ENCODE measurements at regions not wholly inside any gene's neighbourhood (a gene's known extent, or its start where the extent isn't known, plus 50 kb on each side); places are given as distances from the start of the nearest gene placed in this dataset.

DNA sequence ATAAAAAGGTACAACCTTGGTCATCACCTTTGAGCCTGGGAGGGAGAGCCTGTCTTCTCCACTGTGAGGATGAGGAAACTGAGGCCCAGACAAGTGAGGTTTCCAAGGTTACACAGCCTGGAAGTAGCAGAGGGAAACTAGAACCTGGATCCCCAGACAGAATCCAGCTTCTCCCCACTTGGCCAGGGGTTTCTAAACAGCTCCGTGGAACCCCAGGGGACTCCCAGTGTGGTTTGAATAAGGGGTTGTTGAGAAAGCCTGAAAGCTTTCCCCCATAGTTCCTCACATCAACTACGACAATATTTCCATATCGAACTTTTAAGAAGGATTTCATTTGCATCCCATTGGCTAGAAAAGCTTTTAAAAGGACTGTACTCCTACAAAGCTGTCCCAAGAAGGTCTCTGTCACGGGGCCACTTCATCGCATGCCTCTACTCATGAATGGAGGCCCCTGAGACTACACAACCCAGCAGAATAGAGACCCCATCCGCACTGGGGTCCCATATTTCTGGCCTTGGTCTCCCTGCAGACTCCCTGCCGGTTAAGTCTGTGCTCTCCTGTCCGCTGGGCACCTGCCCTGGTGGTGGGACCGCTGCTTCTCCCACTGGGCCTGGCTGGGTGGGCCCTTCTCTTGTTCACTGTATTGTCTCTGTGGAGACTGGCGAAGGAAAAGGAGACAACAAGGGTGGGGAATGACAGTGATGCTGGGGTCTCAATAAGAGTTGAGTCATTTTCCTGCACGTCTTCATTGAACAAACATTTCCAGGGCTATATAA, 178.5 kb downstream of the SMAD6 start:
- TF ChIP-seq, protein P1, sequence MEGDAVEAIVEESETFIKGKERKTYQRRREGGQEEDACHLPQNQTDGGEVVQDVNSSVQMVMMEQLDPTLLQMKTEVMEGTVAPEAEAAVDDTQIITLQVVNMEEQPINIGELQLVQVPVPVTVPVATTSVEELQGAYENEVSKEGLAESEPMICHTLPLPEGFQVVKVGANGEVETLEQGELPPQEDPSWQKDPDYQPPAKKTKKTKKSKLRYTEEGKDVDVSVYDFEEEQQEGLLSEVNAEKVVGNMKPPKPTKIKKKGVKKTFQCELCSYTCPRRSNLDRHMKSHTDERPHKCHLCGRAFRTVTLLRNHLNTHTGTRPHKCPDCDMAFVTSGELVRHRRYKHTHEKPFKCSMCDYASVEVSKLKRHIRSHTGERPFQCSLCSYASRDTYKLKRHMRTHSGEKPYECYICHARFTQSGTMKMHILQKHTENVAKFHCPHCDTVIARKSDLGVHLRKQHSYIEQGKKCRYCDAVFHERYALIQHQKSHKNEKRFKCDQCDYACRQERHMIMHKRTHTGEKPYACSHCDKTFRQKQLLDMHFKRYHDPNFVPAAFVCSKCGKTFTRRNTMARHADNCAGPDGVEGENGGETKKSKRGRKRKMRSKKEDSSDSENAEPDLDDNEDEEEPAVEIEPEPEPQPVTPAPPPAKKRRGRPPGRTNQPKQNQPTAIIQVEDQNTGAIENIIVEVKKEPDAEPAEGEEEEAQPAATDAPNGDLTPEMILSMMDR (IDR thresholded peaks at IDR 0.05) = no peak
- Histone ChIP-seq H3K36me3 (ENCODE audit: control insufficient read depth, insufficient read depth, low read length) (no peaks in the 10 kb centered on the region), H3K4me2 (ENCODE audit: low read length) (no peak overlapping the region), H3K9ac (no peak overlapping the region), H3K27ac (no peak overlapping the region), H3K27me3 (ENCODE audit: control insufficient read depth, insufficient read depth, low read length) (no peaks in the 10 kb centered on the region), H3K79me2 (no peaks in the 10 kb centered on the region), H2AFZ (no peak overlapping the region), H3K4me1 (peaks cover 28% of the 10 kb centered on the region), H3K4me3 (ENCODE audit: low read depth, low read length) (no peak overlapping the region), H3K9me3 (ENCODE audit: control insufficient read depth, low read length) (no peaks in the 10 kb centered on the region)

DNA sequence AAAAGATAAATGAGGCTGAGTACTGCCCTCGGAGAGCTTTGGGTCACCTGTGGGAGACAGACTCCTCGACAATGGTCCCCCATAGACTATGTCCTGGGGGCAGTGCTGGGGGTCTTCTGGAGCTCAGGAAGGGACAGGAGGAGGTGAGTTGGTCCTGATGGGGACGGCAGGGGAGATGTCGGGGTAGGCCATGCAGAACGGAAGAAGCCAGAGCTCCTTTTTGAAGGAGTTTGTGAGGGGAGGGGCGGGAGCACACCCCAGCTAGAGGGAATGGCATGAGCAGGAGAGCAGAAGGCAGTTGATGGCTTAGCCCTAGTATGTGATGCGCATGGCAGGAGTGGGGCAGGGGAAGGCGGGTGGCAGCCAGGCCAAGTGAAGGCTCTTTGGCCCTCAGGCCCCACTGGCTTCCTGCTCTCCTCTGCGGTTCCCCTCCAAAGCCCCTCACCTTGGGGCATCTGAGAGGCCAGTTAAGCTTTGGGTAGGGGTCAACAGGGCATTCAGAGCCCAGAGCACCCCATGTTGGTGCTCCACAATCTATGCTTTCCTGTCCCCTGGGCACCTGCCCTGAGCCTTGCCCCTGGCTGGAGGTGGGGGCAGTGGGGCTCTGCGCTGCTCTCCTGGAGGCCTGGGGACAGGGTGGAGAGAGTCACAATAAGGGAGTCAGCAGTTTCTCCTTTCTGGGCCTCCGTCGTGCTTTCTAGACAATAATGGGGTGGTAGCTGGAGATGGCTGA, 179.3 kb downstream of the SMAD6 start:
- H3K27me3 ChIP-seq (ENCODE audit: control insufficient read depth, insufficient read depth, low read length) = no peaks in the 10 kb centered on the region
- no peak overlapping the region for H3K4me2 ChIP-seq (ENCODE audit: low read length)
- H3K9ac ChIP-seq = no peak overlapping the region
- no peaks in the 10 kb centered on the region for H3K79me2 ChIP-seq
- no peaks in the 10 kb centered on the region for H3K9me3 ChIP-seq (ENCODE audit: control insufficient read depth, low read length)
- no peak overlapping the region for H2AFZ ChIP-seq
- TF ChIP-seq, protein P1 (IDR thresholded peaks at IDR 0.05) = no peak
- no peak overlapping the region for H3K27ac ChIP-seq
- no peak overlapping the region for H3K4me3 ChIP-seq (ENCODE audit: low read depth, low read length)
- no peaks in the 10 kb centered on the region for H3K36me3 ChIP-seq (ENCODE audit: control insufficient read depth, insufficient read depth, low read length)
- peaks cover 28% of the 10 kb centered on the region for H3K4me1 ChIP-seq

DNA sequence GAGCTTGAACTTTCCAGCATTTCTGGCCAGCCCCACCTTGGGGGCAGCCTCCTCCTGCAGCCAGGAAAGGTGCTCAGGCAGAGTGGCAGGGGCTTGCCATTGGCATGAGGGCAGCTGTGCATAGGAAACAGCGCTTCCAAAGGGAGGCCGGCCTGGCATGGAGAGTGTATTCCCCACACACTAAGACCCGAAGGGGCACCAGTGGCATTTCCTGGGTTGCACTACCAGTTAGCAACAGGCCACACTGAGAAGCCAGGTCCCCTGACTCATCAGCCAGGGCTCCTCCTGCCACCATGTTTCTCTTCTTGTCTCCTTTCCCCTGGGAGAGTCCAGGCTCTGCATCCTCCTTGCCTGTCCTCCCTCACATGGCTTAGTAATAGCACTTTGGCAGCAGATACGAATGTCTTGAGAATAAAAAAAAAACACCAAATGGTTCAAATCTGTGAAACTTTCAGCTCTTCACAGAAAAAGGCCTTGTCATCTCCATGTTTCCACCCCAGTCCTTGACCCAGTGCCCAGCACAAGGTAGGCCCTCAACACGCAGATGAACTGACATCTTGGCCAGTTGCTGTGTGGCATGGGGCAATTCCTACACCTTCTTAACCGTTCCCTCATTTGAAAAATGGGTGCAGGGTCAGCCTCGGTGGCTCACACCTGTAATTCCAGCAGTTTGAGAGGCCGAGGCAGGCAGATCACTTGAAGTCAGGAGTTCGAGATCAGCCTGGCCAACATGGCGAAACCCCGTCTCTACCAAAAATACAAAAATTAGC, 180.4 kb downstream of the SMAD6 start:
- no peak overlapping the region for H3K4me2 ChIP-seq (ENCODE audit: low read length)
- TF ChIP-seq, protein P1 (IDR thresholded peaks at IDR 0.05) = no peak

DNA sequence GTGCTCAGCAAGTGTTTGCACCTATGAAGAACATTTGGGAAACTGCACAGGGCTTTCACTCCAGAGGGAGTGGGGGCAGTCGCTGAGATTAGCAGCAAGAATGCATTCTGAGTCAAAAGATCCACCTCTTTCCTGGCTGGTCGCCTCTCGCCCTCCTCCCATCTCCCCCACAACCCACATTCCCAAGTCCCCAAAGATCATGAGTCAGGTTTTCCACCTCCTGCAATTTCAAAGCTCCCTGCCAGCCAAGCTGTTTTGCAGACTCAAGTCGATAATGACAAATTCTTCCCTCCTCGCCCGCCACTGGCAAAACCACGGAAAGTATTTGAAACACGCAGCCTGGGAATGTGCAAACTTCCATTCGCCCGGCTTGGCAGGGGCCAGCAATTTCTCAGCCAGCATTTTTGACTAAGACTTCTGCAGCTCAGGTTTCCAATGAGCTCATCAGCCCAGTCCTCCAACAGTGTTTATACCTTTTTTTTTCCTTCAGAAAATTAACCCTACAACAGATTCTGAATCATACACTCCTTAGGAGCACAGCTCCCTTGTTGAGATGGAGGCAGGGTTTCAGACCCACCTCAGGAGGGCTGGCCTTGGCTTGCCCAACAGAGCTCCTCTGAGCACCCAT, 181.4 kb downstream of the SMAD6 start:
- H3K9ac ChIP-seq = no peak overlapping the region
- H3K36me3 ChIP-seq (ENCODE audit: control insufficient read depth, insufficient read depth, low read length) = no peaks in the 10 kb centered on the region
- TF ChIP-seq, protein P1 (IDR thresholded peaks at IDR 0.05) = no peak
- no peaks in the 10 kb centered on the region for H3K27me3 ChIP-seq (ENCODE audit: control insufficient read depth, insufficient read depth, low read length)
- peaks cover 28% of the 10 kb centered on the region for H3K4me1 ChIP-seq
- H2AFZ ChIP-seq = peak overlapping the region; percentile 25
- H3K9me3 ChIP-seq (ENCODE audit: control insufficient read depth, low read length) = no peaks in the 10 kb centered on the region
- peak overlapping the region; percentile 11 for H3K4me3 ChIP-seq (ENCODE audit: low read depth, low read length)
- H3K4me2 ChIP-seq (ENCODE audit: low read length) = peak overlapping the region; percentile 27
- H3K27ac ChIP-seq = peak overlapping the region; percentile 85
- H3K79me2 ChIP-seq = no peaks in the 10 kb centered on the region

More for the DNA sequence above, 180.4 kb downstream of the SMAD6 start:
- Histone ChIP-seq H3K36me3 (ENCODE audit: control insufficient read depth, insufficient read depth, low read length) (no peaks in the 10 kb centered on the region), H2AFZ (no peak overlapping the region), H3K4me3 (ENCODE audit: low read depth, low read length) (no peak overlapping the region), H3K79me2 (no peaks in the 10 kb centered on the region), H3K9me3 (ENCODE audit: control insufficient read depth, low read length) (no peaks in the 10 kb centered on the region), H3K27me3 (ENCODE audit: control insufficient read depth, insufficient read depth, low read length) (no peaks in the 10 kb centered on the region), H3K4me1 (peaks cover 28% of the 10 kb centered on the region), H3K9ac (no peak overlapping the region), H3K27ac (peak overlapping the region; percentile 85)
